ENCODE measurements at regions not wholly inside any gene's neighbourhood (a gene's known extent, or its start where the extent isn't known, plus 50 kb on each side); places are given as distances from the start of the nearest gene placed in this dataset.
"Not testable (repeated sequence)": the region's sequence is repeated elsewhere in the genome, so short reads cannot be mapped to it uniquely, and the experiment has no call there.

DNA sequence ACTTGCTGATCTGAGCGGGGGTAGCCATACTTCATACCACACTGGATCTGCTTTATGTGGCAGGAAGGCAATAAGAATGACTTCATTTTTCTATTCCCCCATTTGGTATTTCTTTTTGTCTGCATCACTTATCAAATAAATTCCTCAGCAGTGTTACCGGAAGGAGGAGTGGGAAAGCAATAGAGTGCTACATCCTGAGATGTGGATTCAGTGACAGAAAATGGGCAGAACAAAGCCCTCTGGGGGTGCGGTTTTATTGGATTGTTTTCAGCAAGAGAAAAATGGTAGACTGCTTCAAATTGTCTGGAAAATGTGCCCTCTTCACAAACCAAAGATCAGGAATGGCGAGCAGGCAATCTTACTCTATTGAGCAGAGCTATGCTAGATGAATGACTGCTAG lies 751.9 kb upstream of the NEGR1 start:
- Mint-ChIP-seq H3K36me3 (no peaks in the 10 kb centered on the region), H3K4me3 (no peak overlapping the region), H3K4me1 (no peaks in the 10 kb centered on the region), H3K27me3 (no peaks in the 10 kb centered on the region), H3K9me3 (no peaks in the 10 kb centered on the region), H3K27ac (no peak overlapping the region)
- ATAC-seq, result no peak

DNA sequence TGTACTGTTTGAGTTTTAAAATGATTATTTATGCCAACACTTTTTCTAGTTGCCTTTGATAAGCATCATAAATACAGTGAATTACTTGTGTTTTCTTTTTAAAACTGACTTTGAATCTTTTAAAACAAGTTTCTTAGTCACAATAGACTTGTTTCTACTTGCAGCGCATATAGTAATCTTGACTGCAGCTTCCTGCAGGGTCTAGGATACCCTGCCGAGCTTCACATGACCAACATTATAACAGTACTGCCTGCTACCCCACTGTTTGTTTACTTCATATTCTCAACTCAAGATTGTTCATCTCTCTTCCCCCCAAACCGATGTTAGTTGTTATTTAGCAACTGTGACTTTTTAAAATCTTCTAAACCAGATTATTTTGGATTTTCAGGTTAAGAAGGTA lies 751.3 kb upstream of the NEGR1 start:
- Mint-ChIP-seq H3K9me3 (no peaks in the 10 kb centered on the region), H3K27me3 (no peaks in the 10 kb centered on the region), H3K4me1 (no peaks in the 10 kb centered on the region), H3K36me3 (no peaks in the 10 kb centered on the region), H3K27ac (no peak overlapping the region), H3K4me3 (no peak overlapping the region)
- no peak for ATAC-seq

GRCh38 chr1:73029571-73029970 lies 747.2 kb upstream of the NEGR1 start:
- H3K4me1 Mint-ChIP-seq, result no peaks in the 10 kb centered on the region
- H3K27ac Mint-ChIP-seq, result no peak overlapping the region
- H3K27me3 Mint-ChIP-seq, result no peaks in the 10 kb centered on the region
- no peak overlapping the region for H3K4me3 Mint-ChIP-seq
- no peak for ATAC-seq
- no peaks in the 10 kb centered on the region for H3K36me3 Mint-ChIP-seq
- no peaks in the 10 kb centered on the region for H3K9me3 Mint-ChIP-seq

- no peaks in the 10 kb centered on the region for H3K27me3 Mint-ChIP-seq
- H3K9me3 Mint-ChIP-seq, result peaks cover under 1% of the 10 kb centered on the region
- H3K4me3 Mint-ChIP-seq, result no peak overlapping the region
- H3K4me1 Mint-ChIP-seq, result no peaks in the 10 kb centered on the region
- ATAC-seq, result no peak
- no peak overlapping the region for H3K27ac Mint-ChIP-seq
- no peaks in the 10 kb centered on the region for H3K36me3 Mint-ChIP-seq
These were observed 743.8 kb upstream of the NEGR1 start for GRCh38 chr1:73026114-73026513.

- Mint-ChIP-seq H3K36me3 (no peaks in the 10 kb centered on the region), H3K4me3 (no peak overlapping the region), H3K27me3 (no peaks in the 10 kb centered on the region), H3K9me3 (peaks cover 3% of the 10 kb centered on the region), H3K27ac (no peak overlapping the region), H3K4me1 (no peaks in the 10 kb centered on the region)
- no peak for ATAC-seq
These were observed 727.6 kb upstream of the NEGR1 start for GRCh38 chr1:73009938-73010337.

- Mint-ChIP-seq H3K27ac (no peak overlapping the region), H3K4me3 (no peak overlapping the region), H3K4me1 (no peaks in the 10 kb centered on the region), H3K9me3 (peaks cover 3% of the 10 kb centered on the region), H3K36me3 (no peaks in the 10 kb centered on the region), H3K27me3 (no peaks in the 10 kb centered on the region)
- no peak for ATAC-seq
These were observed 727.0 kb upstream of the NEGR1 start for GRCh38 chr1:73009311-73009710.

DNA sequence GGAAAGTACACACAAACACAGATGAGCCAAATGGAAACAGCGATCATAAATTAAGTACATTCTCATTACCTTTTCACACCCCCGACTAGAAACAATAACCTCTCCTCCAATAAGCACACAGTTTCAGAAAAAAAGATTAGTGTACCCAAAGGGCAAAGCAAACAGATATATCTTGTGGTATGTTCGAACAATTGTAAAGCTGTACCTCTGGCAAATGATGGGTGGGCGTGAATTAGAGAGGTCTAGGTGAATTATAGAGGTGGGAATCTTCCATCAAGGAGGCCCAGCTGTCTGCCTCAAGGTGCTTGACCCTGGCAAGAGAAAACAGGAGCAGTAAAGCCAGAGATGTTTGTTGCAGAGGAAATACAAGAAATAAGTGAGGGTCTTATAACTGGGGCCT lies 715.3 kb upstream of the NEGR1 start:
- no peak overlapping the region for H3K27ac Mint-ChIP-seq
- H3K4me3 Mint-ChIP-seq, result no peak overlapping the region
- H3K9me3 Mint-ChIP-seq, result no peaks in the 10 kb centered on the region

DNA sequence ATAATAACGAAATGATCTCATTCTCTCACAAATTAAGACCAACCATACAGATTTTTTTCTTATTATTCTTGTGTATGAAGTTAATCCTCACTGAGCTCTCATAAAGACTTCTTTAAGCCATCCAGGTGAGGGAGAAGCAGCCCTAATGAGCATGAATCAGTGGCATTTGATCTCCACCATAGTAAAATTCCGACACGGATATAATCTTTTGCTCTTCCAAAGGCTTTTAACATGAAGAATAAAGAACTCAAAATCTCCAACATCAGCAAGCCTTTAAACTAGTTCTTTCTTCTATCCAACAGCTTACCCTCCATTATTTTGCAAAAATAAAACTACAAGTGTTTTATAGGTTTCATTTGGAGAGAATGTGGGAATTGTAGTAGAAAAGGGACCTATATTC lies 714.7 kb upstream of the NEGR1 start:
- no peak overlapping the region for H3K27ac Mint-ChIP-seq
- H3K9me3 Mint-ChIP-seq, result no peaks in the 10 kb centered on the region
- H3K4me3 Mint-ChIP-seq, result no peak overlapping the region
- no peaks in the 10 kb centered on the region for H3K4me1 Mint-ChIP-seq
- no peaks in the 10 kb centered on the region for H3K27me3 Mint-ChIP-seq
- ATAC-seq, result no peak
- no peaks in the 10 kb centered on the region for H3K36me3 Mint-ChIP-seq

More for the DNA sequence above, 715.3 kb upstream of the NEGR1 start:
- H3K36me3 Mint-ChIP-seq, result no peaks in the 10 kb centered on the region
- H3K27me3 Mint-ChIP-seq, result no peaks in the 10 kb centered on the region
- no peak for ATAC-seq
- no peaks in the 10 kb centered on the region for H3K4me1 Mint-ChIP-seq

- H3K36me3 Mint-ChIP-seq, H3K27me3 Mint-ChIP-seq, ATAC-seq, H3K4me3 Mint-ChIP-seq, H3K4me1 Mint-ChIP-seq, H3K27ac Mint-ChIP-seq: not testable (repeated sequence)
- H3K9me3 Mint-ChIP-seq, result peaks cover 13% of the 10 kb centered on the region
These were observed 705.5 kb upstream of the NEGR1 start for GRCh38 chr1:72987871-72988270.

GRCh38 chr1:72986591-72987290 lies 704.4 kb upstream of the NEGR1 start:
- no peaks in the 10 kb centered on the region for H3K4me1 Mint-ChIP-seq
- no peak overlapping the region for H3K4me3 Mint-ChIP-seq
- H3K9me3 Mint-ChIP-seq, result peaks cover 13% of the 10 kb centered on the region
- no peaks in the 10 kb centered on the region for H3K36me3 Mint-ChIP-seq
- no peak overlapping the region for H3K27ac Mint-ChIP-seq
- H3K27me3 Mint-ChIP-seq, result no peaks in the 10 kb centered on the region
- no peak for ATAC-seq

DNA sequence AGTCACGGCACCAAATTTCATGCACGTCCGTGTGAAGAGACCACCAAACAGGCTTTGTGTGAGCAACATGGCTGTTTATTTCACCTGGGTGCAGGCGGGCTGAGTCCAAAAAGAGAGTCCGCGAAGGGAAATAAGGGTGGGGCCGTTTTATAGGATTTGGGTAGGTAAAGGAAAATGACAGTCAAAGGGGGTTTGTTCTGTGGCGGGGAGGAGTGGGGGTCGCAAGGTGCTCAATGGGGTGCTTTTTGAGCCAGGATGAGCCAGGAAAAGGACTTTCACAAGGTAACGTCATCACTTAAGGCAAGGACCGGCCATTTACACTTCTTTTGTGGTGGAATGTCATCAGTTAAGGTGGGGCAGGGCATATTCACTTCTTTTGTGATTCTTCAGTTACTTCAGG lies 702.7 kb upstream of the NEGR1 start:
- not testable (repeated sequence) for H3K27me3 Mint-ChIP-seq, ATAC-seq, H3K4me1 Mint-ChIP-seq, H3K27ac Mint-ChIP-seq, H3K4me3 Mint-ChIP-seq, H3K36me3 Mint-ChIP-seq
- peaks cover 10% of the 10 kb centered on the region for H3K9me3 Mint-ChIP-seq

DNA sequence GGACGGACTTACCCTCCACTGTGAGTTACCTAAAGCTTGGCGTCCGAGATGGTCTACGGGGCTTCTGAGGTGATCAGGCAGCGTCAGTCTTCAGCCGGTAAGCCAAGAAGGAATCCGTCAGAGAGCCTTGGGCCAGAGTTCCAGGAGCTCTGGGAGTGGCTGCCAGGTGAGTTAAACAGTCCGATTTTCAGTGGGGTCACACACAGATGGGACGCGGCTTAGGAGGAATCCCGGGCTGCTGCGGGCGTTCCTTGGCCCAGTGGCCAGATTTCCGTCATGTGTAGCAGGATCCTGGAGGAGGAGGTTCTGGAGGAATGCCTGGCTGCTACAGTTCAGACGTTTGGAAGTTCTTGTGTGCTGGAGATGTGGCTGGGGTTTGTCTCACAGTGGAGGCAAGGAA lies 700.7 kb upstream of the NEGR1 start:
- H3K9me3 Mint-ChIP-seq, H3K27ac Mint-ChIP-seq, H3K4me3 Mint-ChIP-seq, H3K36me3 Mint-ChIP-seq, H3K4me1 Mint-ChIP-seq, ATAC-seq, H3K27me3 Mint-ChIP-seq: not testable (repeated sequence)

DNA sequence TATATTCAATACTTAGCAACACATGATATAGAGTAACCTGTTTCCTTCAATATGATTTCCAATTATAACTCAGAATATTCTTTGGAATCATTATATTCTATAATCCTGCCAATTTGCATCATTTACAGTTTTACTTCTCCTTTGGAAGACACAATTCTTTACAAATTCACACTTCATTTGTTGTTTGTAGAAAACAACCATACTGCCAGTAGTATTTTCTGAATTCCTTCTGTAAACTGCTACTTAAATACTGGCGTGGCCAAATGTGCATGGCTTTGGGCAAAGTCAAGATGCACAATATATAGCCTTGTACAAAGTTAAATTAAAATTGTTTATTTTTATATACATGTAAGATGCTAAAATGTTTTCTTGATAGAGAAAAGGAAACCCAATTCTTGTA lies 687.1 kb upstream of the NEGR1 start:
- H3K4me3 Mint-ChIP-seq, result no peak overlapping the region
- peaks cover 6% of the 10 kb centered on the region for H3K9me3 Mint-ChIP-seq
- no peaks in the 10 kb centered on the region for H3K27me3 Mint-ChIP-seq
- no peak for ATAC-seq
- H3K36me3 Mint-ChIP-seq, result no peaks in the 10 kb centered on the region
- no peak overlapping the region for H3K27ac Mint-ChIP-seq
- no peaks in the 10 kb centered on the region for H3K4me1 Mint-ChIP-seq

DNA sequence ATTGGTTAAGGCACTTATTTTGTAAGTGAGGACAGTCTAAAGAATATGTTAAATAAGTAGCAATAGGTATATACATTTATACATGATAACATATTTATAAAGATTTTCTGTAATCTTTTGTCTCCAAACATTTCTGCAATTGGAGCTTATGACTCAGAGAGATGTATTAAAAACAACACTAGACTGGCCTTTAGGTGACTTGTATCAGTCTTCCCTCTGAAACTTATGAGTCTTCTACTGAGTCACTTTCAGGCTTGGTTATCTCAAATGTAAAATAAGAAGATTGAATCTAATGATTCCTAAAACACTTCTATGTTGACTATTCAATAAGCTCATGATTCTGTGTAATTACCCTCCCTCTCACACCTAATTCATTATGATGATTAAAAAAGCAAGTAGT lies 672.6 kb upstream of the NEGR1 start:
- no peak overlapping the region for H3K4me3 Mint-ChIP-seq
- ATAC-seq, result no peak
- H3K36me3 Mint-ChIP-seq, result no peaks in the 10 kb centered on the region
- no peaks in the 10 kb centered on the region for H3K9me3 Mint-ChIP-seq
- no peak overlapping the region for H3K27ac Mint-ChIP-seq
- no peaks in the 10 kb centered on the region for H3K27me3 Mint-ChIP-seq
- H3K4me1 Mint-ChIP-seq, result no peaks in the 10 kb centered on the region

DNA sequence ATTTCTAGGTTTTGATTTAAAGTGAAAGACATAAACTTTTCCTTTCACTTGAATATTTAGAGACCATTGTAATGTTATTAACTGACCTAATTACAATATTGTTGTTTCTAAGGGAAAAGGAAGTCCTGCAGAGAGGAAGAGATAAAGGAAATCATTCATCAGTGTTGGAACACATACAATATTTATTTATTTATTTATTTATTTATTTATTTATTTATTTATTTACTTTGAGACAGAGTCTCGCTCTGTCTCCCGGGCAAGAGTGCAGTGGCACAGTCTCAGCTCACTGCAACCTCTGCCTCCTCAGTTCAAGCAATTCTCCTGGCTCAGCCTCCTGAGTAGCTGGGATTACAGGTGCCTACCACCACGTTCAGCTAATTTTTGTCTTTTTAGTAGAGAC lies 668.6 kb upstream of the NEGR1 start:
- H3K4me3 Mint-ChIP-seq, H3K36me3 Mint-ChIP-seq, H3K4me1 Mint-ChIP-seq, H3K27me3 Mint-ChIP-seq, ATAC-seq, H3K27ac Mint-ChIP-seq, H3K9me3 Mint-ChIP-seq: not testable (repeated sequence)

DNA sequence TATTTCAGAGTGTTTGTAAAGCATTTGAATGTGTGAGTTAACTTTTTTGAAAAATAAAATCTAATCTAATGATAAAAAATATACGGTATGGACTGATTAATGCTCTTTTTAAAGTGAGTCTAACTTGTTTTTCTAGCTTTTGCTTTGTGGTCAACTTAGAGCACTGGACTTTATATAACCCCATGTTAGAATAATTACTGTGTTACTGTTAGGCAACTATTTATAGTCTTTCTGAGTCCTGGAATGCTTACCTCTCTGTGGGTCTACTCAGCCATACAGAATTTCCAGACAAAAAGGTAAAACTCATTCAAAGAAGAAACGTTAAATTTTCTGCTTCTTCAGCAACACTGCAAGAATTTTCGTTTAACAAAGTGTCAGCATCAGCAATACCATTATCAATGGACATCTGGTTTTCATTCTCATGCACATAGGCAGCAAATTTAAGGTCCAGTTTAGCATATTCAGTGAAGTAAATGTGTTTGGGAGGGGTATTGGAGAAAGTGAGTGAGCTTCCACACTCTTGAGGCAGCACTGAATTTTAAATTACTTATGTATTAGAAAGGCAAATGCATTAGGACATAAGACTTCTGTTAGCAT lies 664.7 kb upstream of the NEGR1 start:
- Mint-ChIP-seq H3K36me3 (no peaks in the 10 kb centered on the region), H3K27ac (no peak overlapping the region), H3K9me3 (no peaks in the 10 kb centered on the region), H3K4me3 (no peak overlapping the region), H3K4me1 (no peaks in the 10 kb centered on the region), H3K27me3 (no peaks in the 10 kb centered on the region)
- ATAC-seq, result no peak

Data from stimulated activated memory B cell treated with anti-CD40 and anti-IgM and Interleukin-4, amounts not matched to agents 10 μg/mL and 1 μg/mL and 100 μg/mL, for 72 hours (primary cell).